Activated CD4-positive, alpha-beta T cell treated with anti-CD3 and anti-CD28 coated beads, Interleukin-2, Interleukin-4, amounts not matched to agents 100 ng/mL and 50 ng/mL, durations not matched to agents 16 hours and 8 hours (primary cell): ENCODE measurements at regions not wholly inside any gene's neighbourhood (a gene's known extent, or its start where the extent isn't known, plus 50 kb on each side); places are given as distances from the start of the nearest gene placed in this dataset.

ENCODE experiments used
- DNase-seq: peaks from one replicate; pipeline ENCODE4 v3.0.0-alpha.2; 2020; ENCODE audit warnings: low spot score

DNA sequence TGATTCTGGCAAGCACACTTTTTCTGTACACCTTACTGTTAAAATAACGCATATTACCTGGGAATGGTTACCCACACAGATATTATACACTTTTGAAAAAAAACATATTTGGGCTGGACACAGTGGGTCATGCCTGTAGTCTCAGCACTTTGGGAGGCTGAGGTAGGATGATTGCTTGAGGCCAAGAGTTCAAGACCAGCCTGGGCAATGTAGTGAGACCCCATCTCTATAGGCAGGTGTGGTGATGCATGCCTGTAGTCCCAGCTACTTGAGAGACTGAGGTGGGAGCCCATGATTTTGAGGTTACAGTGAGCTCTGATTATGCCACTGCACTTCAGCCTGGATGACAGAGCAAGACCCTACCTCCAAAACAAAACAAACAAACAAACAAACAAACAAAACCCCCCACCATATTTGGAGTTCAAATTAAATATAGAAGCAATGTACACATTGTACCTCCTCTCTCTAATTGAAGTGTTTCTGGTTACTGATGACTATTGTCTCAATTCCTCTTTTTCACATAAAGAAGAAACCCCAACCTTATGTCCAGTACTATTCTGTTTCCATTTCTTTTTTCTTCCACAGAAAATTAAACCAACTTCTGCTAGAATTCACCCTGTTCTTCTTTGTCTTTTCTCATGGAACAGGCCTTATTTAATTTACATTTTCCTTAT lies 152.6 kb upstream of the UMPS start:
- no peak for DNase-seq

DNA sequence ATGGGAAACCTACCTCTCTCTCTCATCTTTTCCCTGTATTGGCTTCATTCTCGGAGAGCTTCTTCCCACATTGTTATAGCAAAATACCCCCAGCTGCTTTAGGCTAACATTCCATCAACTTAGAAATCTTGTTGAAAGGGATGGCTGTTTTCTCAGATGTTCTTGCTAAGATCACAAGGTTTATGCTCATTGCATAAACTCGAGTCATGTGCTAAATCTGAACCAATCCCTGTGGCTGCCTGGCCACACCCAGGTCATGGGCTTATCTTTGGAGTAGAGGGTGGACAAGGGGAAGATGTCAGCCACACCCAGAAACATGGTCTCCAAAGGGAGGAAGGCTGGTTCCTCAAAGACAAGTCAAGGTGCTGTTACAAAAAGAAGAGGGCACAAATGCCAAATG lies 150.6 kb upstream of the UMPS start:
- DNase-seq = no peak

DNA sequence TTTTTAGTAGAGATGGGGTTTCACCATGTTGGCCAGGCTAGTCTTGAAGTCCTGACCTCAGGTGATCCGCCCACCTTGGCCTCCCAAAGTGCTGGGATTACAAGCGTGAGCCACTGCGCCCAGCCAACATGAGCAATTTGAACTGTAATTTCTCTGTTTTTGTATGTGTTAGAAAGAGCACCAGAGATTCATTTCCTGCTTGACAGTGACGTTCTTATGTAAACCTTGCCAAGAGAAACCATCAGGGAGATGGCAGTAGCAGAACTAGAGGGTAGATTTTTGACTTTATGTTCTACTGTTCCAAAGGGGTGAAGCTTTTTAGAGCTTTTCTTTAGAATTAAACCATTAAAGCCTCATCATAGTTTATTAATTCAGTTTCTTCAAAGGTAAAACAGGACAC lies 148.1 kb upstream of the UMPS start:
- DNase-seq = no peak

DNA sequence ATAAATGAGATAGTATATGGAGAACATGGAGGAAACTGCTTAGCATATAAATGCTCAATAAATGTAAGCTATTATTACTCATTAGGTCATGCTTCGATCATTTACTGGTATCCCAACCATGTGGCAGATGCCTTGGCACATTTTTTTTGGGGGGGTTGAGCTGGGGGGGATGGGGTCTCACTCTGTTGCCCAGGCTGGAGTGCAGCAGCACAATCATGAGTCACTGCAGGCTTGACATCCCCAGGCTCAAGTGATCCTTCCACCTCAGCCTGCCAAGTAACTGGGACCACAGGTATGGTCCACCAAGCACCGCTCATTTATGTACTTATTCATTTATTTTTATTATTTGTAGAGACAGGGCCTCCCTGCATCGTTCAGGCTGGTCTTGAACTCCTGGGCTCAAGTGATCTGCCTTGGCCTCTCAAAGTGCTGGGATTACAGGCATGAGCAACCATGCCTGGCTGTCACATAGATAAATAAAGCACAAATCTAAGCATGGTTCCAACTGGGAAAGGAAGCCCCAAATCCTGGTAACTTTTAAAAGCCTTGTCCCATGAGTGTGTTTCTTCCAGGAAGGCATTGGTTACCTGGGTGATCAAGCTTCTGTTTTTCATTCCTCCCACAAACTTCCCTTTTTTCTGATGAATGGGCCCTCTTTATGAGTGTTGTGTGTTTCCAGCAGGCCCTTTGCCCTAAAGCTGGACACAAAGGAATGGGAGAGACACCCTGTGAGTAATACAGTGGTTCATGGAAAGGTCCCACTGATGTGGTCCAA lies 147.4 kb upstream of the UMPS start:
- DNase-seq = no peak

DNA sequence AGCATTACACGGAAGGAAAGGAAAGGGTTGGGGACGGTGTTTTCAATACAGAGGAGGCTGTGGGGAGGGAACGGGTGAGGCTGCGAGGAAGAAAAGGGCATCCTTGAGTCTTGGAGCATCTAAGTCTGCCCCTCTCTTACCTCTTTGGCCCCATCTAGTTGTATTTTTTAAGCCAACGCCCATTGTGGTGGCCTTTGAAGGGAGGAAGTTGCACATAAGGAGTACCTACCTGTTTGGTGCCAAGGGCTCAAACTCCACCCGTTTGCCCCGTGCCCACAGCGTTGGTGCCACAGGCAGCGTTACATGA lies 146.1 kb upstream of the UMPS start:
- no peak for DNase-seq

DNA sequence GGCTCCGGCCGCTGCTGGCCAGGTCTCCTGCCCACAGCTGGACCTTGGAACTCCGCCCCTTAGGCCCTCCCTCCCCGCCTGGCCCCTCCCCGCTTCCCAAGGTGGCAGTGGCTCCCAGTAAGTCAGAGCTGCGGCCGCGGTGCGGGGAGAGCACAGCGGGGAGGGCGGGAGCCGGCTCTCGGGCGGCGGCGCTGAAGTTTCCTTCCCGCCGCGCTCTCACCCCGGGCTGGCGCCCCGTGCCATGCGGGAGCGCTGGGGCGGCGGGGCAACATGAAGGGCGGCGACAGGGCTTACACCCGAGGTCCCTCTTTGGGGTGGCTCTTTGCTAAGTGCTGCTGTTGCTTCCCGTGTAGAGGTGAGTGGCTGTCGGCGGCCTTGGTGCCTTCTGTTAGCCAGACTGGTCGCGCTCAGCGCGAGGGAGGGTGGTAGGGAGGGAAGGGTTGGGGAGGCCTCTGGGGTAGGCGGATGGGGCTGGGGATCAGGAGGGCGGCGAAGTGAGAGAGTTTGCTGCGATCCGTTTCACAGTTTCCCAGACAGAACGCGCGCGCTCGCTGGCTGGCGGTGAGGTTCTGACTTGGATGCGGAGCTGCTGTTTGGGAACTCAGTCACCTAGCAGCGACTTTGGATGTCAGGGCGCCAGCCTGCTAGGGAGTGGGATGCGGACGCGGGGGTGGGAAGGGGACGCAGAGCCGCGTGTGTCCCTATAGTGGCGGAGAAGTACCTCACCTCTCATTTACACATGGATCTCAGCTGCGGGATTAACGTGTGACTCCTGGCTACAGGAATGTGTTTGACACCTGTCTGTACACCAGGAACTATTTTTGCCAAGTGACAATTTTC lies 145.5 kb upstream of the UMPS start:
- no peak for DNase-seq

DNA sequence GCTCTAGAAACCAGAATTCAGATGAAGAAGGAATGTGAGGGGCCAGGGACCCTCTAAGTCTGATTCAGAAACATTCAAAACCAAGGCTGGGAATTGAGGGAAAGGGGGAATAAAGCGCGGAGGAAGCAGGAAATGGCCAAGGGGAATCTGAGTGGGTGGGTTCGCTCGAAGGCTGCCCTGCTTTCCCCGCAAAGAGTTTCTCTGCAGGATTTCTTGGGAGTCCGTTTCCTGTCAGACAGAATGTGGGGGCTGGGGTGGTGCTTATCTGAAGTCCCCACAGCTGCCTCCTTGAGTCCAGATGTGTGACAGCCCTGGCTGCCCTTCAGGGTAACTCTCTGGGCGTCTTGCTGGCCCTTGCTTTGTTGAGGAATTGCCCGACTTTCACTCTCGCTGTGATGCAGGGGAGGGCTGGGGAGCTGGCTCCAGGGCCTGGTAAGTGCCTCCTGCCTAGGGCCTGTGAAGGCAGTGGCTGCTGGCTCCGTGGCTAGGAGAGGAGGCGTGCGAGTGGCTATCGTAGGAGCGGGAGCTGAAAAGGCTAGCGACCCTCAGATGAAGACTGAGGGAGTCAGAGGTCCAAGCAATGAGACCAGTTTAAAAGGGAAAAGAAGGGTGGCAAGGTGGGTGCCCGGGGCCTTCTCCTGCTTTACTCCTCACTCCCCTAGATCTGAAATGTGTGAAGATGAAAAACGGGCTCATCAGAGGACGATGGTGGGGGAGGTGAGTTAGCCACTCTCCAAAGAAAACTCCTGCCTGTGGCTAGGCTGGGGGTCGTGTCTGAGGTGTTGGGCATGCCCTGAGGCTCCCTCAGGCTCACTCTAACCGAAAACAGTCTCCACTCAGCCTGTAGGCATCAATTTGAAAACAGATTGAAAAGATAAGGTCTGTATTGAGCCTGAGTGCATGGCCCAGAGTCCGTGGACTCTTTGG lies 143.9 kb upstream of the UMPS start:
- no peak for DNase-seq

DNA sequence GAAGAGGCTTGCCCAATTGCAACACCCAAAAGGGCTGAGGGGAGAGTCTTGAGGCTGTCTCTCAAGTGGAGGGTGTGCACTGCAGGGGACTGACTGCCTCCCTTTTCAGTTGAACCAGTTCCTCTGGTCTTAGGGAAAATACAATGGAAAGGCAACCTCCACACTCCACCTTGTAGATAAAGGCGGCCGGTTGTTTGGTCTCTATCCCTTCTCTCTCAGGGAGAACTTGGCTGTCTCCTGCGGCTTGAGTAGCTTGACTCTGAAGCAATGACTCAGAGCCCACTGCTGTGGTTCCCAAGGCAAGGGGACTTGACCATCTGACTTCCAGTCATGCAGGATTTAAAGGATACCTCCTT lies 143.2 kb upstream of the UMPS start:
- no peak for DNase-seq

DNA sequence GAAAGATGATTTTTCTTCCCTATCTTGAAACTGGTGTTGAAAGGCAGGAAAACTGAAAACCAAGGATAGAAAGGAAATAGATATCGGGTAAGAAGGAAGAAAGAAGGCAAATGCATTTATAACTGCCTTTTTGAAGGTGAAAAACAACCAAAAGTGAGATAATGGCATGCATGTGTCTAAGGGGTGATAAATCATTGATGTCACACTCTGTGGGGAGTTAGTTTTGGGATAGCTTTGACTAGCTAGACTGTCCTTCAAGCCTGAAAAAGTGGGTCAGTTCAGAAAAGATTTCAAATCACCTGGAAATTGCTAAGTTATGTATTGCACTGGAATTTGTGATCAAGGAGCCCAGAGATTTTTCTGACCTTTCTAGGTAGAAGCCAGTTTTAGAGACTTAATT lies 142.2 kb upstream of the UMPS start:
- no peak for DNase-seq

DNA sequence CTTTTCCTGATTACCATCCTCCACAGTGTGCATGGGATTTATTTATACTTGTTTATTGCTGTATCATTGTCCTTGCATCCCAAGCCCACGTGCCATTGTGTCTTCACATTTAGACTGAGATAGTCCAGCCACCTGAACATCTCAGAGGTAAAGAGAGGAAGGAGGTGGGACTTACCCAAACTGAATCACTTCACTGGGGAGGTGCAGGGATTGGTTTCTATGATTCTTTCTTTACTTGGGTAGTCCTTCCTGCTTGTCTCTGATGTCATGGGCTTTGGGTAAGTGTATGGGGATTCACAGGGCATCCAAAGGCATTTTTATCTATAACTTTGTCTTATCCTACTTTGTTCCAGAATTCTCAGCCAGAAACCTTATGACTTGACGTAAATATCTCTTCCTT lies 141.5 kb upstream of the UMPS start:
- DNase-seq = no peak

DNA sequence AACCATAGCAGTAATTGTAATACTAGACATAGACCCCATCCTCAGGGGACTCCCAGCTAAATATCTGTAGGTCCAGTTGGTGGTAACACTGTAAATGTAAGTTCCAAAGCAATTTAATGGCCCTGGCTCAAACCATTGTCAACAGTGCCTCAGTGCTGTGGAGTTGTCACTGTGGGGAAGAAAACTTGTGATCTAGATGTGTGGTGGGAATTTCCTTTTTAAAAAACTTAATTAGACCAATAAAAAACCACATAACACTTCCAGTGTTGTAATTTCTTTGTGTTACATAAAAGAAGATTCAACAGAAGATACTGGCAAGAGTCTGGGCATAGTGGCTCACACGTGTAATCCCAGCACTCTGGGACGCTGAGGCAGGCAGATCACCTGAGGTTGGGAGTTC lies 138.6 kb upstream of the UMPS start:
- DNase-seq = no peak

DNA sequence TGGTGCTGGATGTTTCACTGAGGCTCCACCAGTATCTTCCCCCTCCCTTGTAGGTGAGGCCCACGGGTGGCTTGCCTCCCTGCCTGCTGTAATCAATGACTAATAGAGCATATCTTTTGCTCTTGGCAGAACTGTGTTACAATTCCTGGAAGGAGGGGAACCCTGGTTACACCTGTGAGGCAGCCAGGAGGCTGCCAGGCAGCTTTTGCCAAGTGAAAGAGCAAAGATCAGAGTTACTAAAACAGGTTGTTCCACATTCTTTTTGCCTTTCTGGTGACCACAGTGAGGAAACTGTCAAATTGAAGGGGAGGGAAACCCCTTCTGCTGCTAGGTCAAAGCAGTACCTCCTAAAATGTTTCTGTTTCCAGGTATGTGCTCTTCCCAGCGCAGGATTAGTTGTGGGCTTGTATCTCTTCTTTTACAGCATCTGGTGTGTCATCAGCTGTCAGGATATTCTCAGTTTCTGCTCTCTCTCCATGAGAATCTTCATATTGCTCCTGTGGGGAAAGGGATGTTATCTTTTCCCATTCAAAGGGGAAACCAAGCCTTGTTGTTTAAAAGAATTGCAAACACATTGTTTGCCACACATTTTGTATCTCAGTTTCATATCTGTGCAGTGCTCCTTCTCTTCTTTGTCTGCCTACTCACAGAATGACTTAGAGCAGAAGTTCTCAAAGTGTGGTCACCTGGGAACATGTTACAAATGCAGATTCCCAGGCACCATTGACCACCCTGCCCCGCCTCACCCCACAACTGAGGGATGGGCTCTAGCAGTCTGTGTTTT lies 137.4 kb upstream of the UMPS start:
- peak; percentile 23 for DNase-seq

DNA sequence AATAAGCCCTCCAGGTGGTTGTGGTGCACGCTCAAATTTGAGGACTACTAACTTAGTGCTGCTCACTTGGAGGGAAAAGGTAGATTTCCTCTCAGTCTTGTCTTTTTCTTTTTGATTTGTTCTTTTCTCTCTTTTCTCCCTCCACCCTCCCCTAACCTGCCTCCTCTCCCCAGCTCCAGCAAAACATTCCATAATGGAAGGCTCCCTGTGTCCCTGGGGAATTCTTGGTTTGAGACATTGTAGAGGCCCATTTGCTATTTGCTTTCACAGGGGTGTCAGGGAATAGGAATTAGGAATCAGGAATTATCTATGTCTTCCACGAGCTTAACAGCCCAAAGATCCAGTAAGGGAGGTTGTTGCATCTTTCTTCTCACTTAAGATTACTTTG lies 136.8 kb upstream of the UMPS start:
- no peak for DNase-seq

DNA sequence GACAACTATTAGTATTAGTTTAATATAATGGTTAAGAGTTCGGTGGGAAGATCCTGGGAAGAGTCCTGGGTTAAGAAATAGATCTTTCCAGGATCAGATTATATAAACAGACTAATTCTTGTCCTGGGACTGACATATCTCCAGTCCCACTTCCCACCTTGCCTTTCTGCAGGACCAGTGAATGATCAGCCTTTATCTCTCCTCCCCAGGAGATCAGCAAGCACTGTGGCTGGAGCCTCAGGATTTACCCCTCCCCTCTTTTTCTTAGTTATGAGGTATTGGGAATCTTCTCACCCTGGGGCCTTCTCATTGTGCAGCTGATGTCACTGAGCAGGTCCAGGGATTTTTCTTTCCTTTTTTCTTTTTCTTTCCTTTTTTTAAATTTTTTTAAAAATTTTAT lies 135.7 kb upstream of the UMPS start:
- DNase-seq = no peak

DNA sequence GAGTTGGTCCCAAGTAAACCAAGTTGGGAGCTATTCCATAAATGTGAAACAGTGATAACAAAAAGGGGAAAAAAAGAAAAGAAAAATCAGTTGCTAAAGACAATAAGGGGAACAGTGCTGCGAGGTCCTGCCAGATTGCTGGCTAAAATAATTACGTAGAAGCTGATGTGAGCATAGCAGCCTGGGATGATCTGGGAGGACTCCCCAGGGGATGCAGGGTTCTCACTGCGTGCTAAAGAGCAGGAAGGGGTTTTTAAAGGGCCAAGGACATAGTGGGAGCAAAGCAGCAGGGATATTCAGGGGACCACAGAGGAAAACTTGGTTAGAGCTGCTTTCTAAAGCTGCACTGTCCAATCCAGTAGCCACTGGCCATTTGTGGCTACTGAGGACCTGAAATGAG lies 133.0 kb upstream of the UMPS start:
- DNase-seq = no peak

DNA sequence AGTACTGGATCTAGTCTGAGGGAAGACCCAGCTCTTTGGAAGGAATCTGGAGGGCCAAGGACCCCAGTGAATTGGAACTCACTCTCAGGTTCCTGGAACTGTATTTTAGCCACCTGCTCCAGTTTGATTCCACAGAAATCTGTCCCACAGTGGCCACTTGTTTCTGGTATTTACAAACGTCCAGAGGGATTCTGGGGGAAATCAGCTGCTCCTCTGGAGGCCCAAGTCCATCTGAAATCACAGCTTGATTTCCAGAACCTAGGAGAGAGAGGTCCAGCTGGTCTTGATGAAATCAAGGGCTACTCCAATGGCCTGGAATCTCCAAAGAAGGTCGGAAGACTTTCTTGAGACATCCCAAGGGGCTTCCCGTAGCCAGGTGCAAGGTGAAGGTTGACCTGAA lies 132.3 kb upstream of the UMPS start:
- no peak for DNase-seq

DNA sequence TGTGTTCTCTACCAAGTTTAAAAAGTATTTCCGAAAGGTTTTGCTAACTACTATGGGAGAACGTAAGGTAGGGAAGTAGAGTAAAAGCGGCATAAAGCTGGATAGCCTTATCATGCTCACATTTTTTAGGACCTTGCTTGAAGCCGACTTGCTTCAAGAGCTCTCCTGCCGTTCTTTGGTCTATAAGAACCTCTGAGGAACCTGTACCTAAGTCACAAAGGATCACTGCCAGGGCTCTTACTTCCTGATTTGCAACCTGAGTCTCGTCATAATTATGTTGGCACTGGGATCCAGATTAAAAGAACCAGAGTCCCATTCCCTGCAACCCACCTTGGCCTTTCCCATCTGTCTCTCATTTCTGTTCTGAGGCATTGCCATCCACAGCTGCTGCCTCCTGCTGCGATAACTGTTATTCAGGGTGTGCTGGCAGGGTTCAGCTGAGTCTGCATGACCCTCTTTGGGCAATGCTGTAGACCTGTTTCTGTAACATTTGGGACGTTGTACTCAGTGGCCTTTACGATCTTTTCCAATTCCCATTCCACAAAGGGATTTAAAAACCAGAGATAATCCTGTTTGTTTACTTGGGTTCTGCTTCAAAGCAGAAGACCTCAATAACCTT lies 131.0 kb upstream of the UMPS start:
- no peak for DNase-seq

DNA sequence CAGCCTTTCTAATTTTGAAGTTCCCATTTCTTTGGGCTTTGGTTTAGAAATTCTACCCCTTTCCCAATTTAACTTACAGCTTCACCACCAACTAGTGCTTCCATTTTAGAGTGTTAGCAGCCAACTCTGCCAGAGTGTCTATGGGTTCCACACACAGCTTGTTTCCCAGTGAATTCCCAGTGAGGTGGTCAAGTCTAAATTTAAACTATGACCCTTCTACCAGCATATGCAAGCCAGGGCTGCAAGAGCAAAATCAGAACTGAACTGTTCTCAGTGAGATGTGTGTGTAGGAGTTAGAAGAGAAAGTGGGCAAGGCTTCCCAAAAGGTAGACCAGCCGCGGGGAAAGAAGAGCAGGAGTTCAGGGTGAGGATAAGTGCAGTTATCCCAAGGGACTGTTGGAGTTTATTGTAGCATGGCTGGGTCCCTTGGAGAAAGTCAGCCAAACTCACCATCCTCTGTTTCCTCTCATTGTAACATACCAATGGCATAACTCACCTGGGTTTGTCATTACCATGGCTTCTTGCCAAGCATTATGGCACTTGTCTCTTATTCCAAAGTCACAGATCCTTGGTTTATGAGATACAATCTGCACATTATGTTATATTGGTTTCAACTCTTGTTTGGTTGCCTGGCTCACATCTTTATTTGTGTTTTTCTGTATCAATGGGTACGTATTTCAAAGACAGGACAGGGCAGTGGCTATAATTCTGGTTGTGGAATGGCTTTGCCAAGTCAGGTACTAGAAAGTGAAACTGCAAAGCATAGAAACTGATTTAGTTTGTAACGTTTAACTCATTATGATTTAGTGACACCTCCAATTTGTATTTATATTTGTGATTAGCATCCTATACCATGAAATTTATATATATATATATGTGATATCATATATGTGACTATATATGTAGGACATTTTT lies 130.2 kb upstream of the UMPS start:
- DNase-seq = no peak

DNA sequence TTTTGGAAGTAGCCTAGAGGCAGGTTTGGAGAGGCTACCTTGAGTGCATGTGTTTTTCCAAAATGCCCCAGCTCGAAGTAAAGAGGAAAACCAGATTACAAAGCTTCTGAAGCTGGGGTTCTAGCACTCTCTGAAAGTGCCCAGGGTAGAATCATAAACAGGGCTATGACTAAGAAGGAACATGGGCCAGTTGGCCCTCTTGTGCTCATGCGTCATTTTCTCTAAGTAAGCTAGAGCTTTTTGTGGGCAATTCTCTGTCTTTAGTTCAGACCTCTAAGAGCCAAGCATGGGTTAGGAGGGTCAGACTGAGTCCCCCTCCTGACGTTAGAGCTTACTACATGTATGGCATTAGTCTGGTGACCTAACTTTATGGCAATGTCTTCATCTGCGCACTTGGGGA lies 129.5 kb upstream of the UMPS start:
- DNase-seq = no peak

DNA sequence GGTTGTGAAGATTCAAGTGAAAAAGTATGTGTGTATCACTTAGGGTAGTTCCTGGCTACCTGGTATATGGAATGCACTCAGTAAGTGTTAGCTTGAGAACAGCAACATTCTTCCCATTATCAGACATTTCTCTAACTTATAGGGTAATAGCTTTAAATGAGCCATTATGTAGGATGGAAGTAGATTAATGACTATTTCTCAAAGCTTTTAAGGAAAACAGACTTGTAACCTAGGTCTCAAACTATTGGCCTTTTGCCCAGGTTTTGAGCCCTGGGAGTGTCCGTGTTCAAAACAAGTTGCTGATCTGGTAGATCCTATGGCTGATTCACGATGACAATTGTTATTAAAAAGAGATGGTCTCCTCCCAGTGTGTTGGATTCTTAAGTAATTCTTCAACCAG lies 129.1 kb upstream of the UMPS start:
- DNase-seq = no peak
